ENCODE measurements at regions not wholly inside any gene's neighbourhood (a gene's known extent, or its start where the extent isn't known, plus 50 kb on each side); places are given as distances from the start of the nearest gene placed in this dataset.

- no peak for TF ChIP-seq CTCF (conservative IDR thresholded peaks at IDR 0.05; ENCODE audit: low read depth, low read length)
- no peak for DNase-seq (ENCODE audit: low read depth)
- H3K4me3 ChIP-seq (ENCODE audit: low read depth, low read length) = no peak overlapping the region
Measured at GRCh38 chr1:81071072-81071858, 729.5 kb upstream of the ADGRL2 start.

GRCh38 chr1:81069856-81070255 lies 730.9 kb upstream of the ADGRL2 start:
- no peak for TF ChIP-seq CTCF (conservative IDR thresholded peaks at IDR 0.05; ENCODE audit: low read depth, low read length)
- DNase-seq (ENCODE audit: low read depth) = no peak
- H3K4me3 ChIP-seq (ENCODE audit: low read depth, low read length) = no peak overlapping the region

GRCh38 chr1:81068726-81069125 lies 732.0 kb upstream of the ADGRL2 start:
- TF ChIP-seq CTCF (conservative IDR thresholded peaks at IDR 0.05; ENCODE audit: low read depth, low read length) = no peak
- no peak for DNase-seq (ENCODE audit: low read depth)
- no peak overlapping the region for H3K4me3 ChIP-seq (ENCODE audit: low read depth, low read length)

- TF ChIP-seq CTCF (conservative IDR thresholded peaks at IDR 0.05; ENCODE audit: low read depth, low read length) = no peak
- no peak overlapping the region for H3K4me3 ChIP-seq (ENCODE audit: low read depth, low read length)
- no peak for DNase-seq (ENCODE audit: low read depth)
Measured at GRCh38 chr1:81053826-81054225, 746.9 kb upstream of the ADGRL2 start.

GRCh38 chr1:81052162-81052561 lies 748.6 kb upstream of the ADGRL2 start:
- no peak overlapping the region for H3K4me3 ChIP-seq (ENCODE audit: low read depth, low read length)
- no peak for DNase-seq (ENCODE audit: low read depth)
- TF ChIP-seq CTCF (conservative IDR thresholded peaks at IDR 0.05; ENCODE audit: low read depth, low read length) = no peak

GRCh38 chr1:81050390-81050789 lies 750.3 kb upstream of the ADGRL2 start:
- DNase-seq (ENCODE audit: low read depth) = no peak

More at GRCh38 chr1:81050390-81050789, 750.3 kb upstream of the ADGRL2 start:
- TF ChIP-seq CTCF (conservative IDR thresholded peaks at IDR 0.05; ENCODE audit: low read depth, low read length) = no peak
- H3K4me3 ChIP-seq (ENCODE audit: low read depth, low read length) = no peak overlapping the region

Measured in epithelial cell of proximal tubule (primary cell).